ENCODE measurements at regions not wholly inside any gene's neighbourhood (a gene's known extent, or its start where the extent isn't known, plus 50 kb on each side); places are given as distances from the start of the nearest gene placed in this dataset.

- H3K27ac ChIP-seq, result no peak overlapping the region
- TF ChIP-seq CTCF (conservative IDR thresholded peaks at IDR 0.05), result no peak
These were observed 78.9 kb downstream of the MICALL2 start for GRCh38 chr7:1380231-1380815.

GRCh38 chr7:1380821-1381580 lies 78.3 kb downstream of the MICALL2 start:
- H3K27ac ChIP-seq, result no peak overlapping the region

GRCh38 chr7:1382553-1383397 lies 76.5 kb downstream of the MICALL2 start:
- H3K27ac ChIP-seq, result no peak overlapping the region
- TF ChIP-seq CTCF (conservative IDR thresholded peaks at IDR 0.05), result no peak

More at GRCh38 chr7:1380821-1381580, 78.3 kb downstream of the MICALL2 start:
- no peak for TF ChIP-seq CTCF (conservative IDR thresholded peaks at IDR 0.05)

GRCh38 chr7:1383398-1384112 lies 75.7 kb downstream of the MICALL2 start:
- no peak overlapping the region for H3K27ac ChIP-seq
- TF ChIP-seq CTCF (conservative IDR thresholded peaks at IDR 0.05), result no peak

- no peak overlapping the region for H3K27ac ChIP-seq
- TF ChIP-seq CTCF (conservative IDR thresholded peaks at IDR 0.05), result no peak
These were observed 75.2 kb downstream of the MICALL2 start for GRCh38 chr7:1384113-1384415.
